SU-DHL-6 (cell line): ENCODE measurements at regions not wholly inside any gene's neighbourhood (a gene's known extent, or its start where the extent isn't known, plus 50 kb on each side); places are given as distances from the start of the nearest gene placed in this dataset.

ENCODE experiments used
- H2AFZ ChIP-seq: fragments of 200-600 bp; sonication (generic); 2 replicates; pipeline ENCODE4 v1.6.1; 2014; ENCODE audit warnings: low read depth, mild to moderate bottlenecking, moderate library complexity, mixed read lengths, antibody characterized with exemption, low read length; ENCODE audit not compliant: severe bottlenecking
- H3F3A ChIP-seq: fragments of 200-600 bp; shearing (Covaris generic); 2 replicates; pipeline ENCODE4 v1.6.0; 2016; ENCODE audit warnings: antibody characterized with exemption, mild to moderate bottlenecking; ENCODE audit not compliant: insufficient read depth
- H3K27ac ChIP-seq: fragments of 200-600 bp; sonication (generic); 2 replicates; pipeline ENCODE4 v1.5.1; 2016; ENCODE audit warnings: low read depth, mild to moderate bottlenecking, low read length, moderate library complexity, mixed read lengths
- H3K27me3 ChIP-seq: fragments of 200-600 bp; sonication (generic), shearing (Covaris generic); 2 replicates; pipeline ENCODE4 v1.6.0; 2014; ENCODE audit warnings: mild to moderate bottlenecking, low read length
- H3K36me3 ChIP-seq: fragments of 200-600 bp; sonication (generic); 2 replicates; pipeline ENCODE4 v1.6.1; 2014; ENCODE audit warnings: mild to moderate bottlenecking, low read length, mixed read lengths
- H3K4me2 ChIP-seq: fragments of 300-600, 200-600 bp; shearing (Covaris generic), sonication (generic); 2 replicates; pipeline ENCODE4 v1.6.0; 2014; ENCODE audit warnings: low read length, low read depth, mild to moderate bottlenecking; ENCODE audit not compliant: poor library complexity, severe bottlenecking
- H3K4me3 ChIP-seq: fragments of 200-600 bp; sonication (generic); 2 replicates; pipeline ENCODE4 v1.5.1; 2014; ENCODE audit warnings: antibody characterized with exemption, low read length, mild to moderate bottlenecking, mixed read lengths; ENCODE audit not compliant: insufficient read depth, poor library complexity, severe bottlenecking
- H3K79me2 ChIP-seq: fragments of 200-600 bp; sonication (generic); 2 replicates; pipeline ENCODE4 v1.6.1; 2014; ENCODE audit warnings: mild to moderate bottlenecking, low read length, moderate library complexity; ENCODE audit not compliant: insufficient read depth
- H3K9ac ChIP-seq: fragments of 200-600 bp; sonication (generic); 2 replicates; pipeline ENCODE4 v1.7.0; 2014; ENCODE audit warnings: mild to moderate bottlenecking, low read length
- H3K9me2 ChIP-seq: fragments of 200-600 bp; sonication (generic); replicated peaks from 2 replicates; pipeline ENCODE4 v1.6.1; 2014; ENCODE audit warnings: low read length; ENCODE audit not compliant: insufficient read depth
- H3K9me3 ChIP-seq: fragments of 200-600 bp; sonication (generic); 2 replicates; pipeline ENCODE4 v1.6.1; 2014; ENCODE audit warnings: low read length, mixed read lengths; ENCODE audit not compliant: insufficient read depth
- H4K20me1 ChIP-seq: fragments of 200-600 bp; sonication (generic); 2 replicates; pipeline ENCODE4 v1.6.1; 2014; ENCODE audit warnings: low read depth, mild to moderate bottlenecking, antibody characterized with exemption, low read length, moderate library complexity, mixed read lengths
- EZH2phosphoT487 ChIP-seq: fragments of 200-600 bp; sonication (generic), shearing (Covaris generic); conservative IDR thresholded peaks from 2 replicates; pipeline ENCODE4 v1.6.1; 2018; ENCODE audit warnings: mild to moderate bottlenecking, antibody characterized with exemption, low read length, moderate library complexity, mixed read lengths
- TF ChIP-seq, protein P1 (sequence below): fragments of 200-600 bp; sonication (generic); IDR thresholded peaks from one replicate; pipeline ENCODE4 v1.5.1; 2017; ENCODE audit warnings: antibody characterized with exemption, mild to moderate bottlenecking, low read length, moderate library complexity; ENCODE audit not compliant: insufficient read depth, poor library complexity, severe bottlenecking

DNA sequence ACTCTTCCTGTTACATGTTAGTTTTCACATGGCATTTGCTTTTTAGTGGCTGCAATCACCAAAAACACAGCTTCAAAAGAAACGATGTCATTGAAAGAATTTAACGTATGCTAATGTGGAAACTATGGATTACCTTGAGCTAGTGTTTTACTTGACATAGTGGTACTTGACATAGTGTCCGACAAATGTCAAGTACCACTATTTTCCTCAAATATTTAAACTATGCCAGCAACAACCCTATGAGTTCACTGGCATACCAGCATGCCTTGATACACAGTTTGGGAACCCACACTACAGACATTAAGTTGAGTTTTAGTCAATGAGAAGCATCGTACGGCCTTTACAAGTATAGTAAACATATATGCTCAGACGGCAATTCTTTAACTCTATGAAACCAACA, 560.3 kb downstream of the GALC start:
- Histone ChIP-seq H3K9me2 (no peaks in the 10 kb centered on the region), H3K4me2 (no peak overlapping the region), H3K9ac (no peak overlapping the region), H2AFZ (no peak overlapping the region), H3K9me3 (no peaks in the 10 kb centered on the region), H3K79me2 (no peaks in the 10 kb centered on the region), H3F3A (no peaks in the 10 kb centered on the region), H3K36me3 (no peaks in the 10 kb centered on the region), H3K27me3 (no peaks in the 10 kb centered on the region), H3K4me3 (no peak overlapping the region), H3K27ac (no peak overlapping the region), H4K20me1 (no peaks in the 10 kb centered on the region)
- TF ChIP-seq, protein P1, sequence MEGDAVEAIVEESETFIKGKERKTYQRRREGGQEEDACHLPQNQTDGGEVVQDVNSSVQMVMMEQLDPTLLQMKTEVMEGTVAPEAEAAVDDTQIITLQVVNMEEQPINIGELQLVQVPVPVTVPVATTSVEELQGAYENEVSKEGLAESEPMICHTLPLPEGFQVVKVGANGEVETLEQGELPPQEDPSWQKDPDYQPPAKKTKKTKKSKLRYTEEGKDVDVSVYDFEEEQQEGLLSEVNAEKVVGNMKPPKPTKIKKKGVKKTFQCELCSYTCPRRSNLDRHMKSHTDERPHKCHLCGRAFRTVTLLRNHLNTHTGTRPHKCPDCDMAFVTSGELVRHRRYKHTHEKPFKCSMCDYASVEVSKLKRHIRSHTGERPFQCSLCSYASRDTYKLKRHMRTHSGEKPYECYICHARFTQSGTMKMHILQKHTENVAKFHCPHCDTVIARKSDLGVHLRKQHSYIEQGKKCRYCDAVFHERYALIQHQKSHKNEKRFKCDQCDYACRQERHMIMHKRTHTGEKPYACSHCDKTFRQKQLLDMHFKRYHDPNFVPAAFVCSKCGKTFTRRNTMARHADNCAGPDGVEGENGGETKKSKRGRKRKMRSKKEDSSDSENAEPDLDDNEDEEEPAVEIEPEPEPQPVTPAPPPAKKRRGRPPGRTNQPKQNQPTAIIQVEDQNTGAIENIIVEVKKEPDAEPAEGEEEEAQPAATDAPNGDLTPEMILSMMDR = no peak

DNA sequence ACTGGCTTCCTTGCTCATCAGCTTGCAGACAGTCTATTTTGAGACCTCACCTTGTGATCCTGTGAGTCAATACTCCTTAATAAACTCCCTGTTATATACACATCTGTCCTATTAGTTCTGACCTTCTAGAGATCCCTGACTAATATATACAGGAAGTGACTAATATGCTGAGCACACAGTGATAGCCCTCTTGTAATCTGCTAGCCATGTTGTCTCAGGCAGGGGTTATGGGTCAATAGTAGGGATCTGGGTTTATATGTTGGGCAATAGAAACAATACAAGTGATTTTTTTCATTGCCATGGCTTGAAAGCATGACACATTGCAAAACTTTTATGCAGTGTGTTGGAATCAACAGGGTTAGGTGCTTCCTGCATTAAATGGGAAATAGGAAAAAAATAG, 562.2 kb downstream of the GALC start:
- Histone ChIP-seq H3K27ac (no peak overlapping the region), H3F3A (no peaks in the 10 kb centered on the region), H3K9me3 (no peaks in the 10 kb centered on the region), H3K36me3 (no peaks in the 10 kb centered on the region), H3K4me3 (no peak overlapping the region), H3K27me3 (no peaks in the 10 kb centered on the region), H3K4me2 (no peak overlapping the region), H3K9ac (no peak overlapping the region), H3K79me2 (no peaks in the 10 kb centered on the region), H3K9me2 (no peaks in the 10 kb centered on the region), H4K20me1 (no peaks in the 10 kb centered on the region), H2AFZ (no peak overlapping the region)
- TF ChIP-seq, protein P1 = no peak
- TF ChIP-seq EZH2phosphoT487 = no peak

DNA sequence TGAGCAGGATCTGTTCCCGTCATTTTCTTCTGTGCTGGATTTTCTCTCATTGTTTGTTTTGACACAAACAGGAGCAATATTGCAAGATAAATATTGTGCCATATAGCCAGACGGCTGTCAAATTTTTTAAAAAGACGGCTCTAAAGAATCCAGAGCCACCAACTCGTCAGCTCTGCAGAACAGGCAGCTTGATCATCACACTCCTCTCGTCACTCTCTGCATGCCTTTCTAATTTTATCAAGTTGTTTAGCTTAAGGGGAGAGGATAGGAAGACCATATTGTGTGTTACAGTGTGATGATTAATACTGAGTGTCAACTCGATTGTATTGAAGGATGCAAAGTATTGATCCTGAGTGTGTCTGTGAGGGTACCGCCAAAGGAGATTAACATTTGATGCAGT, 562.8 kb downstream of the GALC start:
- Histone ChIP-seq H3K27ac (no peak overlapping the region), H3K9me3 (no peaks in the 10 kb centered on the region), H3K36me3 (no peaks in the 10 kb centered on the region), H3F3A (no peaks in the 10 kb centered on the region), H3K79me2 (no peaks in the 10 kb centered on the region), H3K9ac (no peak overlapping the region), H4K20me1 (no peaks in the 10 kb centered on the region), H3K4me3 (no peak overlapping the region), H3K4me2 (no peak overlapping the region), H3K27me3 (no peaks in the 10 kb centered on the region), H2AFZ (no peak overlapping the region), H3K9me2 (no peaks in the 10 kb centered on the region)
- TF ChIP-seq, protein P1 = no peak
- TF ChIP-seq EZH2phosphoT487 = no peak

GRCh38 chr14:87419925-87420324, 573.1 kb downstream of the GALC start:
- no peaks in the 10 kb centered on the region for H3K36me3 ChIP-seq
- TF ChIP-seq EZH2phosphoT487 = no peak
- TF ChIP-seq, protein P1 = no peak
- H4K20me1 ChIP-seq = no peaks in the 10 kb centered on the region
- no peaks in the 10 kb centered on the region for H3F3A ChIP-seq
- no peak overlapping the region for H2AFZ ChIP-seq
- no peaks in the 10 kb centered on the region for H3K9me3 ChIP-seq
- no peaks in the 10 kb centered on the region for H3K27me3 ChIP-seq
- H3K4me2 ChIP-seq = no peak overlapping the region
- H3K9ac ChIP-seq = no peak overlapping the region
- no peaks in the 10 kb centered on the region for H3K79me2 ChIP-seq
- H3K9me2 ChIP-seq = no peaks in the 10 kb centered on the region
- no peak overlapping the region for H3K4me3 ChIP-seq
- H3K27ac ChIP-seq = no peak overlapping the region
